NCI-H1417 (cell line): ENCODE measurements at regions not wholly inside any gene's neighbourhood (a gene's known extent, or its start where the extent isn't known, plus 50 kb on each side); places are given as distances from the start of the nearest gene placed in this dataset.

Source experiments
- DNase-seq, 3 experiments: peaks; one replicate each; lab custom pipeline; 2025; lab: John Stamatoyannopoulos, UW

- no peak for DNase-seq
Measured at GRCh38 chr10:80860719-80861118, 323.0 kb downstream of the SH2D4B start.

- DNase-seq, result peak in 1 of 3 experiments; percentile 3
Measured at GRCh38 chr10:80861882-80862281, 324.2 kb downstream of the SH2D4B start.

DNA sequence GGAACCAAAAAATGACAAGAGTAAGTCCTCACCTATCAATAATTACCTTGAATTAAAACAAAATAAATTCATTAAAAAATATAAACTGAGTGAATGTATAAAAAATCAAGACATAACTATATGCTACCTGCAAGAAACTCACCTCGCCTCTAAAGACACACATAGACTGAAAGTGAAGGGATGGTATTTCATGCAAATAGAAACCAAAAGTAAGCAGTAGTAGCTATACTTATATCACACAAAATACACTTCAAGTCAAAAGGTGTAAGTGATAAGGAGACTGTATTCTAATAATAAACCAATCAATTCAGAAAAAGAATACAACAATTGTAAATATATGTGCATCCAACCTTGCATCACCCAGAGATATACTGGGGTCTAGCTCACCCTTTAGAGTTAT lies 332.6 kb downstream of the SH2D4B start:
- DNase-seq, result no peak

DNA sequence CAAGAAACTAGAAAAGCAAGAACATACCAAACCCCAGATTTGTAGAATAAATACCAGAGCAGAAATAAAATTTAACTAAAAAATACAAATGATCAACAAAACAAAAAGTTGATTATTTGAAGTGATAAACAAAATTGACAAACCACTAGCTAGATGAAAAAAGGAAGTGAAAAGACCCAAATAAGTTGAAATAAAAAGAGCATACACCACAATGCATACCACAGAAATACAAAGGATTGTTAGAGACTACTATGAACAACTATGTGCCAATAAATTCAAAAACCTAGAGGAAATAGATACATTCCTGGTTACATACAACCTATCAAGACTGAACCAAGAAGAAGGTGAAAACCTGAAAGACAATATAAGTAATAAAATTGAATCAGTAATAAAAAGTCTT lies 333.4 kb downstream of the SH2D4B start:
- no peak for DNase-seq

GRCh38 chr10:80878330-80878729 lies 340.6 kb downstream of the SH2D4B start:
- DNase-seq, result no peak

- no peak for DNase-seq
Measured at GRCh38 chr10:80890146-80890545, 352.4 kb downstream of the SH2D4B start.

DNA sequence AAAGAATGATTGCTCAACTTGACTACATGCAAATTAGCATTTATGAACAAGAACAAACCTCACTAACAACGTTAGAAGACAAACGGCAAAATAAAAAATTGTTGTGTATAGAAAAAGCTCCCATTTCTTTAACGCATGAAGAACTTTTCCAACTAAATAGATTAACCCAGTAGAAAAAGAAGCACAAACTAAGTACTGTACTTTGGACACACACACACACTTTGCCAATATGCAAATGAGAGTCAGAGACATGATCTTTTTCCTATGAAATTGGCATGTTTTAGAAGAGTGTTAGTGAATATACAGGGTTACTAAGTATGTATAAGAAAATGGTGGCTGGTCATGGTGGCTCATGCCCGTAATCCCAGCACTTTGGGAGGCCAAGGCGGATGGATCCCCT lies 355.6 kb downstream of the SH2D4B start:
- DNase-seq, result no peak

- DNase-seq, result no peak
Measured at GRCh38 chr10:80894311-80894791, 356.6 kb downstream of the SH2D4B start.

GRCh38 chr10:80894797-80895467 lies 357.2 kb downstream of the SH2D4B start:
- no peak for DNase-seq

- no peak for DNase-seq
Measured at GRCh38 chr10:80896076-80896475, 358.4 kb downstream of the SH2D4B start.

DNA sequence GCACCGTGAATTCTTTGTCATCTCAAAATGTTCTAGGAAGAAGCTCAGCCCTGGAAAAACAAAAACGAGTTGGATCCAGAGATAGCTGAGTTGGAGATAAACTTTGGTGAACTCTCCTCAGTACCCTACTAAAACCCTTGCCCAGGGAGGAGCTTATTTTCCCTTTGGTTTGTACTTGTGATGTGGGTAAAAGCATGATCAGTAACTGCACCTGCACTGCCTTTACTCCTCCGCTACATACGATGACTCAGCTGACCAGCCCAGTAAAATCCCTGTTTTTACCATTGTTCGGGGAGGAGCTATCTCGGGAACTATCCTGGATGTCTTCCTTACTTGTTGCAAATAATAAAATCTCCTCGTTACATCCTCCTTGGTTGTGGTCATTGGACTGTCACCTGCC lies 359.3 kb downstream of the SH2D4B start:
- no peak for DNase-seq

DNA sequence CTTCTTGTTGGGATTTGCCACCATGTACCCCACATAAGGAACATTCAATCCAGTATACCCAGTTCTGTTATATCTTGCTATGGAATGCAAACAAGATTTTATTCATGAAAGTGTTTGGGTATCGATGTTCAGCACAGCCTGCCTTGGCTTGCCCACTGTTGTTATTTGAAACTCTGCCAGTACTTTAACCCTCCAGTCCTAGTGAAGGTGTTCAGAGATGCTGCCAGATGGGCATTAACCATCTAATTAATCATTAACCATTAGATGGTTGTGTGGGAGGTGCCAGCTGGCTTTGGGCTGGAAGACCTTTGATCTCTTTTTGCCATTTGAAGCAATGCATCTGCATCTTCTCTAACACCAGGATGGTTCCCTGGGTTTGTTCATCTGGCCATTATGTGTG lies 363.0 kb downstream of the SH2D4B start:
- DNase-seq, result no peak

GRCh38 chr10:80908611-80909010 lies 370.9 kb downstream of the SH2D4B start:
- no peak for DNase-seq

DNA sequence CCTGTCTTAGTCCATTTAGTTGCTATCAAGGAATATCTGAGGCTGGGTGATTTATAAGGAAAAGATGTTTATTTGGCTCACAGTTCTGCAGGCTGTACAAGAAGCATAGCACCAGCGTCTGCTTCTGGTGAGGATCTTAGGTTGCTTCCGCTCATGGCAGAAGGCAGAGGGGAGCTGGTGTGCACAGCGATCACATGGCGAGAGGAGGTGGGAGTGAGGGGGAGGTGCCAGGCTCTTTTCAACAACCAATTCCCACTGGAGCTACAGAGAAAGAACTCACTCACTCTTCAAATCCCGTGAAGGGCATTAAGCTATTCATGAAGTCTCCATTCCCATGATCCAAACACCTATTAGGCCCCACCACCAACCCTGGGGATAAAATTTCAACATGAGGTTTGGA lies 371.6 kb downstream of the SH2D4B start:
- DNase-seq, result no peak

DNA sequence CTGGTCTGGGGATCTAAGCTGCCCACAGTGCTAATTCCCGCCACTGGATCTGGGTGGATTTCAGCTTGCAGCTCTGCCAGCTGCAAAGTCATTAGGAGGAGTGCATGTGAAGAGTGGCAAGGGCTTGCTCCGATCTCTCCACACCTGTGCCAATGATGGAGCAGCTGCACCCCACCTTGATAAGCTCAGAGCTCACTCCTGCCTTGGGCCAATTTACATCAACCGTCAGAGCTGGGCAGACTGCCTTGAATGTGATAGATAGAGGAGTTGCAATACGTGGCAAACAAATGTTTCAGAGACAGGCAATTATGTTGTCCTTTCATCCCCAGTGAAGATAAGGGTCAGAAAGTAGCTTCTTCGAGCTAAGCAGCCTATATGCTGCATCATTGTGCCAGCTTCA lies 379.9 kb downstream of the SH2D4B start:
- DNase-seq, result peak in 1 of 3 experiments; percentile 21

DNA sequence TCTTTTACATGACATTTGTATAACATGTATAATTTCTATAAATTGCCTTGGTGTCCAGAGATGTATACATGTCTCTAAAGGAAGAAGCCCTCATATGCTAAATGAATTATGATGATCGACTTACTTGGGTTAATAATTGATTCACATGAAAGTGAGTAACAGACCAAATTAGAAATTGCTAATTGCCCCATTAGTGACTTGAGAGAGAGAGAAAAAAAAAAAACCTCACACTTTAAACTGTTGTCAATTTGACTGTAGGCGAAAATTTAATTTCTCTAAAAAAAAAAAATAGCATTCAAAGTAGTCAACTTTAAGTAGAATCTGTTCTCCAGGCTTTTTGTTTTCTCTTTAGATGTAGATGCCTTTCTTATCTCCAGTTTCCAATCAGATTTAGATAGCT lies 383.3 kb downstream of the SH2D4B start:
- no peak for DNase-seq

GRCh38 chr10:80924063-80924952 lies 386.6 kb downstream of the SH2D4B start:
- peak; percentile 36 to 63 (median 42) for DNase-seq

DNA sequence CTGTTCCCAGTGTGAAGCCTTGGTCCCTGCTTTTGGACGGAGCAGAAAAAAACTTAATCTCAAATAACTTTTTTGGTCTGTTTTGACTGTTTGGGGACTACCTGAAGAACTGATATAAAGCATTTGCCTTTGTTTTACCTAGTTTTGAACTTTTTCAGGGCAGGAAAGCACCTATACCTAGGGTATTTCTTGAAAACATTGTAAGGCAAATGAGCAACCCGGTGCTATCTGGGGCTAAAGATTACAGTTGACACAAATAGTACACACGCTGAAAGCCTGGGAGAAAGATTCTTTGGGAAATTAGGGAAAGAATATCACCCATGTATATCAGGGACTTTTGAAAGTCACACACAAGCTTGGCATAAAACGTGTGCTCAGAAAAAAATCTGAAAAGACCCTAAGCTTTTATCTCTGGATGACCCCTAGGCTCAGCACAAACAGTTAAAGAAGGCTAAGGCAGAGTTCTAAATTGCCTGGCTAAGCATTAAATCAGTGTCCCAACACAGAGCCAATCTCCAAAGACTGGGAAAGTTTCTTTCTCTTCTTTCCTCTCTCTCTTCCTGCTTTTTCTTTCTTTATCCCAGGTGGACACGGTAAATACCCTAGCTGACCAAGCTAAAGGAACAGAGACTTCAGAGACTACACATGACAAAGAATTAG lies 389.8 kb downstream of the SH2D4B start:
- DNase-seq, result no peak

- DNase-seq, result no peak
Measured at GRCh38 chr10:80938903-80939302, 401.2 kb downstream of the SH2D4B start.

GRCh38 chr10:80945264-80945880 lies 407.7 kb downstream of the SH2D4B start:
- DNase-seq, result peak in 1 of 3 experiments; percentile 24

GRCh38 chr10:80946073-80946472 lies 408.4 kb downstream of the SH2D4B start:
- no peak for DNase-seq
